MM.1S (cell line): ENCODE measurements at regions not wholly inside any gene's neighbourhood (a gene's known extent, or its start where the extent isn't known, plus 50 kb on each side); places are given as distances from the start of the nearest gene placed in this dataset.

ENCODE experiments used
- DNase-seq: peaks from one replicate; pipeline ENCODE4 v3.0.0-alpha.2; 2015
- H2AFZ ChIP-seq: fragments of 300-600 bp; sonication (generic); 2 replicates; pipeline ENCODE4 v1.6.0; 2016; ENCODE audit warnings: antibody characterized with exemption, low read length
- H3F3A ChIP-seq: fragments of 300-600 bp; sonication (generic); 2 replicates; pipeline ENCODE4 v1.6.1; 2016; ENCODE audit warnings: mild to moderate bottlenecking, antibody characterized with exemption, low read length, moderate library complexity, mixed read lengths; ENCODE audit not compliant: insufficient read depth
- H3K27ac ChIP-seq: fragments of 300-600 bp; sonication (generic); 2 replicates; pipeline ENCODE4 v1.5.1; 2016; ENCODE audit warnings: mild to moderate bottlenecking, low read length
- H3K27me3 ChIP-seq: fragments of 300-600 bp; sonication (generic); replicated peaks from 2 replicates; pipeline ENCODE4 v1.6.0; 2016; ENCODE audit warnings: low read length; ENCODE audit not compliant: insufficient read depth
- H3K36me3 ChIP-seq: fragments of 300-600 bp; sonication (generic); replicated peaks from 2 replicates; pipeline ENCODE4 v1.6.1; 2016; ENCODE audit warnings: mild to moderate bottlenecking, low read length, mixed read lengths; ENCODE audit not compliant: insufficient read depth
- H3K4me1 ChIP-seq: fragments of 300-600 bp; sonication (generic); 2 replicates; pipeline ENCODE4 v1.6.1; 2016; ENCODE audit warnings: low read length, mixed read lengths
- H3K4me2 ChIP-seq: fragments of 300-600 bp; sonication (generic); 2 replicates; pipeline ENCODE4 v1.6.0; 2016; ENCODE audit warnings: low read depth, low read length
- H3K4me3 ChIP-seq: fragments of 300-600 bp; sonication (generic); 2 replicates; pipeline ENCODE4 v1.5.1; 2016; ENCODE audit warnings: low read length, mixed read lengths
- H3K79me2 ChIP-seq: fragments of 300-600 bp; sonication (generic); 2 replicates; pipeline ENCODE4 v1.6.1; 2016; ENCODE audit warnings: mixed run types, low read length, mixed read lengths
- H3K9ac ChIP-seq: fragments of 300-600 bp; sonication (generic); 2 replicates; pipeline ENCODE4 v1.6.1; 2016; ENCODE audit warnings: low read length, mixed read lengths
- H3K9me2 ChIP-seq: fragments of 300-600 bp; sonication (generic); replicated peaks from 2 replicates; pipeline ENCODE4 v1.6.1; 2016; ENCODE audit warnings: mild to moderate bottlenecking, low read length, mixed read lengths; ENCODE audit not compliant: insufficient read depth
- H3K9me3 ChIP-seq: fragments of 300-600 bp; sonication (generic); replicated peaks from 2 replicates; pipeline ENCODE4 v1.6.1; 2016; ENCODE audit warnings: mild to moderate bottlenecking, low read length, mixed read lengths; ENCODE audit not compliant: insufficient read depth
- H4K20me1 ChIP-seq: fragments of 300-600 bp; sonication (generic); 2 replicates; pipeline ENCODE4 v1.6.1; 2016; ENCODE audit warnings: mild to moderate bottlenecking, low read length, moderate library complexity, mixed read lengths; ENCODE audit not compliant: insufficient read depth
- CTCF ChIP-seq: fragments of 300-600 bp; sonication (generic); IDR thresholded peaks from 2 replicates; pipeline ENCODE4 v1.5.1; 2016; ENCODE audit warnings: antibody characterized with exemption, low read length, mixed read lengths
- EZH2 ChIP-seq: fragments of 300-600 bp; sonication (generic); optimal IDR thresholded peaks from 2 replicates; pipeline ENCODE3; 2017; ENCODE audit warnings: low read depth, mild to moderate bottlenecking, antibody characterized with exemption, low read length, mixed read lengths
- EZH2phosphoT487 ChIP-seq: fragments of 300-600 bp; sonication (generic); IDR thresholded peaks from 2 replicates; pipeline ENCODE4 v1.6.1; 2018; ENCODE audit warnings: antibody characterized with exemption, low read length

DNA sequence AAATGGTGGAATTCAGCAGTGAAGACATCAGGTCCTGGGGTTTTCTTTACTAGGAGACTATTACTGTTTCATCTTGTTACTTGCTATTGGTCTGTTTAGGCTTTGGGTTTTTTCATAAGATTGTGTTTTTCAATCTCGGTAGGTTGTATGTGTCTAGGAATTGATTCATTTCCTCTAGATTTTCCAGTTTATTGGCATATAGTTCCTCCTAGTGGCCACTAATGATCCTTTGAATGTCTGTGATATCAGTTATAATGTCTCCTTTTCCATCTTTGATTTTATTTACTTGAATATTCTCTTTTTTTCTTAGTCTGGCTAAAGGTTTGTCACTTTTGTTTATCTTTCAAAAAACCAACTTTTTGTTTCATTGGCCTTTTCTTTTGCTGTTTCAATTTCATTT is 233.0 kb downstream of the RWDD3 start:
- Histone ChIP-seq H3K4me3 (no peak overlapping the region), H4K20me1 (no peaks in the 10 kb centered on the region), H2AFZ (no peak overlapping the region), H3K9ac (no peak overlapping the region), H3F3A (no peaks in the 10 kb centered on the region), H3K79me2 (no peaks in the 10 kb centered on the region), H3K36me3 (no peaks in the 10 kb centered on the region), H3K9me2 (no peaks in the 10 kb centered on the region), H3K27me3 (no peaks in the 10 kb centered on the region), H3K4me2 (no peak overlapping the region), H3K27ac (no peak overlapping the region), H3K4me1 (no peaks in the 10 kb centered on the region), H3K9me3 (no peaks in the 10 kb centered on the region)
- TF ChIP-seq EZH2phosphoT487, result no peak
- no peak for TF ChIP-seq CTCF
- no peak for TF ChIP-seq EZH2
- no peak for DNase-seq

- H3K9me2 ChIP-seq, result no peaks in the 10 kb centered on the region
- no peak overlapping the region for H3K9ac ChIP-seq
- no peaks in the 10 kb centered on the region for H3K27me3 ChIP-seq
- H3K4me1 ChIP-seq, result no peaks in the 10 kb centered on the region
- no peaks in the 10 kb centered on the region for H3K9me3 ChIP-seq
- H3K36me3 ChIP-seq, result no peaks in the 10 kb centered on the region
- H3K4me2 ChIP-seq, result no peak overlapping the region
- DNase-seq, result no peak
- no peak overlapping the region for H2AFZ ChIP-seq
- H3F3A ChIP-seq, result no peaks in the 10 kb centered on the region
- no peak for TF ChIP-seq EZH2
- H3K27ac ChIP-seq, result no peak overlapping the region
- no peak overlapping the region for H3K4me3 ChIP-seq
- H4K20me1 ChIP-seq, result no peaks in the 10 kb centered on the region
- no peaks in the 10 kb centered on the region for H3K79me2 ChIP-seq
These were observed 241.9 kb downstream of the RWDD3 start for GRCh38 chr1:95475686-95476457.

DNA sequence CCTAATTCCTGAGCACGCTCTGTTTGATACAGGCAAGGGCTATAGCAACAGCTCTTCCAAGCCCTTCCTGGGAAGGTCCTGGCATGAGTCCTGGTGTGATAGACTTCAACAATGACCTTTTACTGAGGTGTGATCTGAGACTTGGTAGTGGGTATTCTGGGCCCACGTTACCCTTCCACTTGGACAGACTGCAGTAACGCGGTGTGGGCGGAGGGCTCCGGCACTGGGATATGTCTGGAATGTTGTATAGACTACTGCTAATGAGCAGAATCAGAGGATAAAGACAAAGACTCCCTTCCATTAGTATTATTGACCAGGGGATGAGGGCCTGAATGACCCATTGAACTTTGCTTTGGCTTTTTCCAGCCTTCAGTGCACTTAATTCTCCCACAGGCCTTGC is 262.3 kb downstream of the RWDD3 start:
- Histone ChIP-seq H3K9ac (no peak overlapping the region), H3K9me2 (no peaks in the 10 kb centered on the region), H2AFZ (no peak overlapping the region), H3K4me3 (no peak overlapping the region), H3K79me2 (no peaks in the 10 kb centered on the region), H3K36me3 (no peaks in the 10 kb centered on the region), H3K4me2 (no peak overlapping the region), H3F3A (no peaks in the 10 kb centered on the region), H3K4me1 (no peaks in the 10 kb centered on the region), H4K20me1 (no peaks in the 10 kb centered on the region), H3K27me3 (no peaks in the 10 kb centered on the region), H3K27ac (no peak overlapping the region), H3K9me3 (no peaks in the 10 kb centered on the region)
- no peak for DNase-seq
- no peak for TF ChIP-seq EZH2
- no peak for TF ChIP-seq CTCF
- TF ChIP-seq EZH2phosphoT487, result no peak

- DNase-seq, result no peak
- Histone ChIP-seq H3K36me3 (no peaks in the 10 kb centered on the region), H3K79me2 (no peaks in the 10 kb centered on the region), H3K4me1 (no peaks in the 10 kb centered on the region), H3K27me3 (no peaks in the 10 kb centered on the region), H3K9me2 (no peaks in the 10 kb centered on the region), H4K20me1 (no peaks in the 10 kb centered on the region), H3K4me3 (no peak overlapping the region), H3K9ac (no peak overlapping the region), H3K27ac (no peak overlapping the region), H3K9me3 (no peaks in the 10 kb centered on the region), H3F3A (no peaks in the 10 kb centered on the region), H2AFZ (no peak overlapping the region), H3K4me2 (no peak overlapping the region)
- TF ChIP-seq EZH2phosphoT487 (no peak), EZH2 (no peak), CTCF (no peak)
These were observed 262.8 kb downstream of the RWDD3 start for GRCh38 chr1:95496773-95497172.
